Suprapubic skin (tissue), 3 donors: ENCODE measurements at regions not wholly inside any gene's neighbourhood (a gene's known extent, or its start where the extent isn't known, plus 50 kb on each side); places are given as distances from the start of the nearest gene placed in this dataset.

Experiments
- EP300 ChIP-seq: sonication (generic); formaldehyde crosslinking; IDR thresholded peaks from one replicate; pipeline ENCODE4 v1.6.1; 2017; ENCODE audit warnings: antibody characterized with exemption
- POLR2A ChIP-seq, 2 donors: fragments of 450-650 bp; IDR thresholded peaks; one replicate each; pipeline ENCODE4 v1.6.1; 2017; ENCODE audit warnings: antibody characterized with exemption in 2 of 2, mild to moderate bottlenecking in 2 of 2, moderate library complexity in 2 of 2
- TF ChIP-seq, protein P1 (sequence below), 2 donors: fragments of 200-600 bp in 1 of 2; fragments of 450-650 bp in 1 of 2; sonication (generic) in 1 of 2; IDR thresholded peaks; one replicate each; pipeline ENCODE4 v1.5.1; 2016 to 2019; ENCODE audit warnings: antibody characterized with exemption in 2 of 2, mild to moderate bottlenecking in 1 of 2, moderate library complexity in 1 of 2

DNA sequence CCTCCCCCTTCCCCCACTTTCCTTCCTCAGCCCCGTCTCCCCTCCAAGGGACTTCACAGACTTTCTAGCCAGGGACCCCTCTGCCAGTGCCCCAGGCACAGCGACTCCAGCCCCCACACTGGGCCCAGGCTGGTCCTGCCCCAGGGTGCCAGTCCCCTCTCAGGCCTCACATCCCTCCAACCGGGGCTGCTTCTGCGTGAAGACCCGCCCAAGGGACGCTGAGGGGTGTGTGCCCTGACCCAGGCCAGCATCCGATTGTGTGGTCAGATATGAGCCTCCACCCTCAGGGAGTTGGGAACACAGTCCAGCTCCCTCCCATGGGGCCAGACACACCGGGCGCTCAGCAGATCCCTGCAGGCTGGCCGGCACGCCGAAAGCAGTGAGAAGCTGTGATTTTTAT is 97.0 kb downstream of the MICALL2 start:
- TF ChIP-seq, protein P1, sequence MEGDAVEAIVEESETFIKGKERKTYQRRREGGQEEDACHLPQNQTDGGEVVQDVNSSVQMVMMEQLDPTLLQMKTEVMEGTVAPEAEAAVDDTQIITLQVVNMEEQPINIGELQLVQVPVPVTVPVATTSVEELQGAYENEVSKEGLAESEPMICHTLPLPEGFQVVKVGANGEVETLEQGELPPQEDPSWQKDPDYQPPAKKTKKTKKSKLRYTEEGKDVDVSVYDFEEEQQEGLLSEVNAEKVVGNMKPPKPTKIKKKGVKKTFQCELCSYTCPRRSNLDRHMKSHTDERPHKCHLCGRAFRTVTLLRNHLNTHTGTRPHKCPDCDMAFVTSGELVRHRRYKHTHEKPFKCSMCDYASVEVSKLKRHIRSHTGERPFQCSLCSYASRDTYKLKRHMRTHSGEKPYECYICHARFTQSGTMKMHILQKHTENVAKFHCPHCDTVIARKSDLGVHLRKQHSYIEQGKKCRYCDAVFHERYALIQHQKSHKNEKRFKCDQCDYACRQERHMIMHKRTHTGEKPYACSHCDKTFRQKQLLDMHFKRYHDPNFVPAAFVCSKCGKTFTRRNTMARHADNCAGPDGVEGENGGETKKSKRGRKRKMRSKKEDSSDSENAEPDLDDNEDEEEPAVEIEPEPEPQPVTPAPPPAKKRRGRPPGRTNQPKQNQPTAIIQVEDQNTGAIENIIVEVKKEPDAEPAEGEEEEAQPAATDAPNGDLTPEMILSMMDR (IDR thresholded peaks at IDR 0.05): no peak
- TF ChIP-seq EP300: no peak
- TF ChIP-seq POLR2A (IDR thresholded peaks at IDR 0.05): no peak
